ENCODE measurements at regions not wholly inside any gene's neighbourhood (a gene's known extent, or its start where the extent isn't known, plus 50 kb on each side); places are given as distances from the start of the nearest gene placed in this dataset.
"Not testable (repeated sequence)": the region's sequence is repeated elsewhere in the genome, so short reads cannot be mapped to it uniquely, and the experiment has no call there.

- Histone ChIP-seq H3K27me3 (ENCODE audit: insufficient read depth, poor library complexity, severe bottlenecking) (no peaks in the 10 kb centered on the region), H3K27ac (ENCODE audit: poor library complexity, severe bottlenecking) (no peak overlapping the region), H3K9me3 (ENCODE audit: severe bottlenecking) (no peaks in the 10 kb centered on the region), H3K36me3 (ENCODE audit: low read depth) (no peaks in the 10 kb centered on the region), H3K4me1 (ENCODE audit: insufficient read depth, poor library complexity, severe bottlenecking) (no peaks in the 10 kb centered on the region), H3K4me3 (ENCODE audit: severe bottlenecking) (no peak overlapping the region)
- no peak for TF ChIP-seq CTCF (IDR thresholded peaks at IDR 0.05; ENCODE audit: poor library complexity, severe bottlenecking)
- ATAC-seq (ENCODE audit: low read depth) (no peak), DNase-seq (ENCODE audit: low spot score) (no peak)
These were observed 137.9 kb upstream of the PRR23C start for GRCh38 chr3:139182598-139182997.

- Histone ChIP-seq H3K9me3 (ENCODE audit: severe bottlenecking) (no peaks in the 10 kb centered on the region), H3K4me1 (ENCODE audit: insufficient read depth, poor library complexity, severe bottlenecking) (no peaks in the 10 kb centered on the region), H3K4me3 (ENCODE audit: severe bottlenecking) (no peak overlapping the region), H3K27ac (ENCODE audit: poor library complexity, severe bottlenecking) (no peak overlapping the region), H3K36me3 (ENCODE audit: low read depth) (no peaks in the 10 kb centered on the region), H3K27me3 (ENCODE audit: insufficient read depth, poor library complexity, severe bottlenecking) (no peaks in the 10 kb centered on the region)
- TF ChIP-seq CTCF (IDR thresholded peaks at IDR 0.05; ENCODE audit: poor library complexity, severe bottlenecking) = no peak
- no peak for ATAC-seq (ENCODE audit: low read depth)
- no peak for DNase-seq (ENCODE audit: low spot score)
These were observed 140.8 kb upstream of the PRR23C start for GRCh38 chr3:139185527-139185926.

GRCh38 chr3:139187154-139187553 is 142.5 kb upstream of the PRR23C start:
- H3K27me3 ChIP-seq (ENCODE audit: insufficient read depth, poor library complexity, severe bottlenecking) = no peaks in the 10 kb centered on the region
- no peak overlapping the region for H3K27ac ChIP-seq (ENCODE audit: poor library complexity, severe bottlenecking)
- no peak for TF ChIP-seq CTCF (IDR thresholded peaks at IDR 0.05; ENCODE audit: poor library complexity, severe bottlenecking)
- H3K9me3 ChIP-seq (ENCODE audit: severe bottlenecking) = no peaks in the 10 kb centered on the region
- no peaks in the 10 kb centered on the region for H3K36me3 ChIP-seq (ENCODE audit: low read depth)
- DNase-seq (ENCODE audit: low spot score) (no peak), ATAC-seq (ENCODE audit: low read depth) (no peak)
- no peak overlapping the region for H3K4me3 ChIP-seq (ENCODE audit: severe bottlenecking)
- H3K4me1 ChIP-seq (ENCODE audit: insufficient read depth, poor library complexity, severe bottlenecking) = no peaks in the 10 kb centered on the region

GRCh38 chr3:139187648-139188047 is 143.0 kb upstream of the PRR23C start:
- no peak for DNase-seq (ENCODE audit: low spot score)
- H3K4me3 ChIP-seq (ENCODE audit: severe bottlenecking) = no peak overlapping the region

GRCh38 chr3:139189943-139190342 is 145.3 kb upstream of the PRR23C start:
- ATAC-seq (ENCODE audit: low read depth) = no peak
- Histone ChIP-seq H3K27me3 (ENCODE audit: insufficient read depth, poor library complexity, severe bottlenecking) (no peaks in the 10 kb centered on the region), H3K4me3 (ENCODE audit: severe bottlenecking) (no peak overlapping the region), H3K36me3 (ENCODE audit: low read depth) (no peaks in the 10 kb centered on the region), H3K27ac (ENCODE audit: poor library complexity, severe bottlenecking) (no peak overlapping the region), H3K9me3 (ENCODE audit: severe bottlenecking) (no peaks in the 10 kb centered on the region), H3K4me1 (ENCODE audit: insufficient read depth, poor library complexity, severe bottlenecking) (no peaks in the 10 kb centered on the region)
- TF ChIP-seq CTCF (IDR thresholded peaks at IDR 0.05; ENCODE audit: poor library complexity, severe bottlenecking) = no peak
- DNase-seq (ENCODE audit: low spot score) = no peak

More at GRCh38 chr3:139187648-139188047, 143.0 kb upstream of the PRR23C start:
- ATAC-seq (ENCODE audit: low read depth) = no peak
- TF ChIP-seq CTCF (IDR thresholded peaks at IDR 0.05; ENCODE audit: poor library complexity, severe bottlenecking) = no peak
- Histone ChIP-seq H3K4me1 (ENCODE audit: insufficient read depth, poor library complexity, severe bottlenecking) (no peaks in the 10 kb centered on the region), H3K27ac (ENCODE audit: poor library complexity, severe bottlenecking) (no peak overlapping the region), H3K36me3 (ENCODE audit: low read depth) (no peaks in the 10 kb centered on the region), H3K9me3 (ENCODE audit: severe bottlenecking) (no peaks in the 10 kb centered on the region), H3K27me3 (ENCODE audit: insufficient read depth, poor library complexity, severe bottlenecking) (no peaks in the 10 kb centered on the region)

- H3K4me3 ChIP-seq (ENCODE audit: severe bottlenecking); H3K36me3 ChIP-seq (ENCODE audit: low read depth); ATAC-seq (ENCODE audit: low read depth); H3K27ac ChIP-seq (ENCODE audit: poor library complexity, severe bottlenecking); H3K4me1 ChIP-seq (ENCODE audit: insufficient read depth, poor library complexity, severe bottlenecking); H3K27me3 ChIP-seq (ENCODE audit: insufficient read depth, poor library complexity, severe bottlenecking); H3K9me3 ChIP-seq (ENCODE audit: severe bottlenecking); DNase-seq (ENCODE audit: low spot score): not testable (repeated sequence)
These were observed 149.4 kb upstream of the MRPS22 start for GRCh38 chr3:139194421-139194820.

- not testable (repeated sequence) for H3K27me3 ChIP-seq (ENCODE audit: insufficient read depth, poor library complexity, severe bottlenecking); H3K4me3 ChIP-seq (ENCODE audit: severe bottlenecking)
These were observed 147.7 kb upstream of the MRPS22 start for GRCh38 chr3:139196146-139196545.

More at GRCh38 chr3:139196146-139196545, 147.7 kb upstream of the MRPS22 start:
- H3K36me3 ChIP-seq (ENCODE audit: low read depth); H3K4me1 ChIP-seq (ENCODE audit: insufficient read depth, poor library complexity, severe bottlenecking); H3K9me3 ChIP-seq (ENCODE audit: severe bottlenecking); H3K27ac ChIP-seq (ENCODE audit: poor library complexity, severe bottlenecking); ATAC-seq (ENCODE audit: low read depth); DNase-seq (ENCODE audit: low spot score): not testable (repeated sequence)
